Right lobe of liver (tissue), 6 donors: ENCODE measurements at regions not wholly inside any gene's neighbourhood (a gene's known extent, or its start where the extent isn't known, plus 50 kb on each side); places are given as distances from the start of the nearest gene placed in this dataset.

Source experiments
- ATAC-seq, 4 donors: fragments of 200-7000 bp; cut with Tn5 transposase; one replicate each; pipeline ENCODE4 v1.9.1; 2020; ENCODE audit warnings: mild to moderate bottlenecking in 4 of 4, moderate library complexity in 4 of 4
- DNase-seq, 3 donors: peaks; one replicate each; pipeline ENCODE4 v3.0.0-alpha.2; 2020
- H3K27ac ChIP-seq, 3 donors: fragments of 200-600 bp; one replicate each; pipeline ENCODE4 v1.8.0; 2022
- H3K27me3 ChIP-seq, 2 donors: fragments of 200-600 bp; one replicate each; pipeline ENCODE4 v1.8.0; 2022
- H3K36me3 ChIP-seq, 4 donors: fragments of 200-600 bp; sonication (generic) in 1 of 4; one replicate each; pipeline versions ENCODE4 v1.5.1 to v1.8.0; 2017 to 2022; ENCODE audit warnings: control low read depth in 1 of 4
- H3K4me1 ChIP-seq, 4 donors: fragments of 200-600 bp; sonication (generic) in 1 of 4; one replicate each; pipeline versions ENCODE4 v1.5.1 to v1.8.0; 2017 to 2022; ENCODE audit warnings: control low read depth in 1 of 4
- H3K4me3 ChIP-seq, 3 donors: fragments of 200-600 bp; one replicate each; pipeline ENCODE4 v1.8.0; 2022
- H3K9me3 ChIP-seq, 4 donors: fragments of 200-600 bp; sonication (generic) in 1 of 4; one replicate each; pipeline versions ENCODE4 v1.5.1 to v1.8.0; 2017 to 2022; ENCODE audit warnings: control low read depth in 1 of 4
- POLR2A ChIP-seq: fragments of 450-650 bp; IDR thresholded peaks from one replicate; pipeline ENCODE4 v1.6.1; 2017; ENCODE audit warnings: antibody characterized with exemption, mild to moderate bottlenecking
- WGBS: methylation state at CpG from one replicate; pipeline ENCODE4 v1.1.6; 2018; ENCODE audit warnings: low coverage, low lambda C conversion rate; ENCODE audit not compliant: insufficient coverage; ENCODE audit errors: missing lambda C conversion rate; 5-methylcytosine and 5-hydroxymethylcytosine counted together
- intact Hi-C, 2 donors: fragments of 100-400 bp; cut with DNase I; formaldehyde crosslinking; loops; one replicate each; pipeline versions ENCODE4 v1.11.2 to v1.14.1; 2022
- TF ChIP-seq, protein P1 (sequence below), 4 donors: fragments of 200-600 bp in 3 of 4; fragments of 450-650 bp in 1 of 4; IDR thresholded peaks; one replicate each; pipeline versions ENCODE4 v1.5.1 to v1.8.0; 2016 to 2022; ENCODE audit warnings: antibody characterized with exemption in 4 of 4, mild to moderate bottlenecking in 2 of 4
- donor health status: DM: no; HTN: yes; CAD: no.
- donor health status: DM: no; HTN: no; CAD: no.
- donor health status: DM: no; HTN: no; CAD: no.
- donor health status: DM: no; HTN: yes; CAD: no.
- donor health status: DM: no; HTN: yes; CAD: no.

GRCh38 chr14:26917086-26917485, 319.3 kb upstream of the NOVA1 start:
- no peak overlapping the region for H3K4me3 ChIP-seq
- H3K9me3 ChIP-seq: no peaks in the 10 kb centered on the region
- ATAC-seq (peak; percentile 70 to 89 (median 80)), DNase-seq (no peak)
- WGBS: 10% methylated on average over 1 of the region's 1 CpG
- intact Hi-C loops: no loop called here
- no peak overlapping the region for H3K27ac ChIP-seq
- no peak for TF ChIP-seq POLR2A
- TF ChIP-seq, protein P1, sequence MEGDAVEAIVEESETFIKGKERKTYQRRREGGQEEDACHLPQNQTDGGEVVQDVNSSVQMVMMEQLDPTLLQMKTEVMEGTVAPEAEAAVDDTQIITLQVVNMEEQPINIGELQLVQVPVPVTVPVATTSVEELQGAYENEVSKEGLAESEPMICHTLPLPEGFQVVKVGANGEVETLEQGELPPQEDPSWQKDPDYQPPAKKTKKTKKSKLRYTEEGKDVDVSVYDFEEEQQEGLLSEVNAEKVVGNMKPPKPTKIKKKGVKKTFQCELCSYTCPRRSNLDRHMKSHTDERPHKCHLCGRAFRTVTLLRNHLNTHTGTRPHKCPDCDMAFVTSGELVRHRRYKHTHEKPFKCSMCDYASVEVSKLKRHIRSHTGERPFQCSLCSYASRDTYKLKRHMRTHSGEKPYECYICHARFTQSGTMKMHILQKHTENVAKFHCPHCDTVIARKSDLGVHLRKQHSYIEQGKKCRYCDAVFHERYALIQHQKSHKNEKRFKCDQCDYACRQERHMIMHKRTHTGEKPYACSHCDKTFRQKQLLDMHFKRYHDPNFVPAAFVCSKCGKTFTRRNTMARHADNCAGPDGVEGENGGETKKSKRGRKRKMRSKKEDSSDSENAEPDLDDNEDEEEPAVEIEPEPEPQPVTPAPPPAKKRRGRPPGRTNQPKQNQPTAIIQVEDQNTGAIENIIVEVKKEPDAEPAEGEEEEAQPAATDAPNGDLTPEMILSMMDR (IDR thresholded peaks at IDR 0.05): peak; percentile 42 to 62 (median 52)
- peaks cover 0 to 3% of the 10 kb centered on the region in 2 donors for H3K27me3 ChIP-seq
- no peaks in the 10 kb centered on the region for H3K4me1 ChIP-seq
- H3K36me3 ChIP-seq: no peaks in the 10 kb centered on the region

GRCh38 chr14:26925876-26926584, 328.2 kb upstream of the NOVA1 start:
- H3K4me1 ChIP-seq: no peaks in the 10 kb centered on the region
- H3K36me3 ChIP-seq: no peaks in the 10 kb centered on the region
- H3K4me3 ChIP-seq: no peak overlapping the region
- H3K27me3 ChIP-seq: no peaks in the 10 kb centered on the region
- ATAC-seq (no peak), DNase-seq (no peak)
- WGBS: 53% methylated on average over 8 of the region's 8 CpGs
- intact Hi-C loops: no loop called here
- TF ChIP-seq, protein P1 (IDR thresholded peaks at IDR 0.05): no peak
- no peak for TF ChIP-seq POLR2A
- no peaks in the 10 kb centered on the region for H3K9me3 ChIP-seq
- H3K27ac ChIP-seq: no peak overlapping the region

DNA sequence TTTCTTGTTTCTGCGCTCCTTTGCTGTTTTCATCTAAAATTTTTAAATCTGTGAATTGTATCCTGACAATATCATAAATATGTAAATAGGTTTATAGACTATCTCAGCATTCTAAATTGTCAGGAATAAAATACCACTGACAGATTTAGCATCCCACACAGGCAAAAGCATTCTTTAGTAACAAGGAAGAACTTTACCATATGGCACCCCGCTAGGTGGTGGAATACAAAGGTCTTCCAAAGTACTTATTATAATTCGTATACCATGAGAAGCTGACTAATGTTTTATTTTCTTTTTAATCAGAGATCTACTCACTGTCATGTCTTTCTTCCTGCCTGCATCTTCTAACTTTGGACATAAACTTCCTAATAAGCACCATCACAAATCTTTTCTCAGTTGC, 328.8 kb upstream of the NOVA1 start:
- H3K27me3 ChIP-seq: no peaks in the 10 kb centered on the region
- no peak for ATAC-seq
- TF ChIP-seq POLR2A: no peak
- H3K27ac ChIP-seq: no peak overlapping the region
- no peaks in the 10 kb centered on the region for H3K36me3 ChIP-seq
- no peak for DNase-seq
- H3K9me3 ChIP-seq: no peaks in the 10 kb centered on the region
- no peak overlapping the region for H3K4me3 ChIP-seq
- WGBS: 40% methylated on average over 3 of the region's 3 CpGs
- intact Hi-C loops: no loop called here
- no peaks in the 10 kb centered on the region for H3K4me1 ChIP-seq

GRCh38 chr14:26928019-26928418, 330.2 kb upstream of the NOVA1 start:
- WGBS: 16% methylated on average over 2 of the region's 2 CpGs
- ATAC-seq: no peak

GRCh38 chr14:26929361-26929760, 331.5 kb upstream of the NOVA1 start:
- H3K4me3 ChIP-seq: no peak overlapping the region
- H3K9me3 ChIP-seq: no peaks in the 10 kb centered on the region
- no peaks in the 10 kb centered on the region for H3K4me1 ChIP-seq
- no peaks in the 10 kb centered on the region for H3K27me3 ChIP-seq
- no peak for DNase-seq
- H3K36me3 ChIP-seq: no peaks in the 10 kb centered on the region
- intact Hi-C loops: no loop called here
- TF ChIP-seq, protein P1 (IDR thresholded peaks at IDR 0.05): no peak
- TF ChIP-seq POLR2A: no peak
- H3K27ac ChIP-seq: no peak overlapping the region
- no peak for ATAC-seq
- WGBS: 47% methylated on average over 3 of the region's 3 CpGs

More at GRCh38 chr14:26928019-26928418, 330.2 kb upstream of the NOVA1 start:
- Histone ChIP-seq H3K4me3 (no peak overlapping the region), H3K27me3 (no peaks in the 10 kb centered on the region), H3K36me3 (no peaks in the 10 kb centered on the region), H3K4me1 (no peaks in the 10 kb centered on the region), H3K27ac (no peak overlapping the region), H3K9me3 (no peaks in the 10 kb centered on the region)
- no peak for DNase-seq
- no peak for TF ChIP-seq POLR2A
- TF ChIP-seq, protein P1 (IDR thresholded peaks at IDR 0.05): no peak
- intact Hi-C loops: no loop called here
